Activated naive CD4-positive, alpha-beta T cell treated with anti-CD3 and anti-CD28 coated beads for 36 hours (primary cell): ENCODE measurements at regions not wholly inside any gene's neighbourhood (a gene's known extent, or its start where the extent isn't known, plus 50 kb on each side); places are given as distances from the start of the nearest gene placed in this dataset.

Experiments
- CTCF ChIA-PET: fragments of 350-600 bp; sonication (Branson Sonifier 250); formaldehyde crosslinking; loops from one replicate; lab custom pipeline; 2021; ENCODE audit warnings: antibody characterized with exemption; lab: Charles Lee
- DNase-seq: peaks from one replicate; pipeline ENCODE4 v3.0.0-alpha.2; 2020
- H3K27ac Mint-ChIP-seq: one replicate; pipeline ENCODE4 v1.8.0; 2021; ENCODE audit warnings: mild to moderate bottlenecking, mixed read lengths
- H3K27me3 Mint-ChIP-seq: one replicate; pipeline ENCODE4 v1.8.0; 2021; ENCODE audit warnings: low read depth, mixed read lengths
- H3K36me3 Mint-ChIP-seq: one replicate; pipeline ENCODE4 v1.8.0; 2021; ENCODE audit warnings: low read depth, mixed read lengths
- H3K4me1 Mint-ChIP-seq: one replicate; pipeline ENCODE4 v1.8.0; 2021; ENCODE audit warnings: low read depth, mixed read lengths
- H3K4me3 Mint-ChIP-seq: one replicate; pipeline ENCODE4 v1.8.0; 2021; ENCODE audit warnings: mild to moderate bottlenecking, moderate library complexity, mixed read lengths
- H3K9me3 Mint-ChIP-seq: one replicate; pipeline ENCODE4 v1.8.0; 2021; ENCODE audit warnings: mixed read lengths
- intact Hi-C: fragments of 100-400 bp; cut with micrococcal nuclease; formaldehyde crosslinking; loops from one replicate; pipeline ENCODE4 v1.15.1; 2023

- intact Hi-C loops, result no loop called here
- Mint-ChIP-seq H3K36me3 (no peaks in the 10 kb centered on the region), H3K4me3 (no peak overlapping the region), H3K27me3 (peaks cover 46% of the 10 kb centered on the region), H3K4me1 (no peaks in the 10 kb centered on the region), H3K27ac (no peak overlapping the region), H3K9me3 (no peaks in the 10 kb centered on the region)
- CTCF ChIA-PET, result interaction anchor here (0.6 kb wide), 2 partner anchors 10 to 214 kb away, joined by 3 to 8 read pairs; no protein-coding TSS in a partner anchor
- no peak for DNase-seq
These were observed 64.5 kb upstream of the CIBAR2 start for GRCh38 chr16:85176541-85177447.

GRCh38 chr16:85177448-85177846 is 65.2 kb upstream of the CIBAR2 start:
- Mint-ChIP-seq H3K9me3 (no peaks in the 10 kb centered on the region), H3K27ac (no peak overlapping the region), H3K27me3 (peaks cover 39% of the 10 kb centered on the region), H3K36me3 (no peaks in the 10 kb centered on the region), H3K4me3 (no peak overlapping the region), H3K4me1 (no peaks in the 10 kb centered on the region)
- DNase-seq, result no peak
- intact Hi-C loops, result no loop called here
- CTCF ChIA-PET, result no interaction called here

GRCh38 chr16:85178006-85178591 is 65.8 kb upstream of the CIBAR2 start:
- Mint-ChIP-seq H3K27me3 (peaks cover 33% of the 10 kb centered on the region), H3K27ac (no peak overlapping the region), H3K9me3 (no peaks in the 10 kb centered on the region), H3K4me1 (no peaks in the 10 kb centered on the region), H3K4me3 (no peak overlapping the region), H3K36me3 (no peaks in the 10 kb centered on the region)
- no peak for DNase-seq
- intact Hi-C loops, result no loop called here
- CTCF ChIA-PET, result no interaction called here

GRCh38 chr16:85178596-85178995 is 66.3 kb upstream of the CIBAR2 start:
- no peaks in the 10 kb centered on the region for H3K4me1 Mint-ChIP-seq
- DNase-seq, result no peak
- H3K27ac Mint-ChIP-seq, result no peak overlapping the region
- H3K36me3 Mint-ChIP-seq, result no peaks in the 10 kb centered on the region
- H3K27me3 Mint-ChIP-seq, result peaks cover 29% of the 10 kb centered on the region
- H3K9me3 Mint-ChIP-seq, result peaks cover 2% of the 10 kb centered on the region
- no peak overlapping the region for H3K4me3 Mint-ChIP-seq
- CTCF ChIA-PET, result no interaction called here
- intact Hi-C loops, result no loop called here

DNA sequence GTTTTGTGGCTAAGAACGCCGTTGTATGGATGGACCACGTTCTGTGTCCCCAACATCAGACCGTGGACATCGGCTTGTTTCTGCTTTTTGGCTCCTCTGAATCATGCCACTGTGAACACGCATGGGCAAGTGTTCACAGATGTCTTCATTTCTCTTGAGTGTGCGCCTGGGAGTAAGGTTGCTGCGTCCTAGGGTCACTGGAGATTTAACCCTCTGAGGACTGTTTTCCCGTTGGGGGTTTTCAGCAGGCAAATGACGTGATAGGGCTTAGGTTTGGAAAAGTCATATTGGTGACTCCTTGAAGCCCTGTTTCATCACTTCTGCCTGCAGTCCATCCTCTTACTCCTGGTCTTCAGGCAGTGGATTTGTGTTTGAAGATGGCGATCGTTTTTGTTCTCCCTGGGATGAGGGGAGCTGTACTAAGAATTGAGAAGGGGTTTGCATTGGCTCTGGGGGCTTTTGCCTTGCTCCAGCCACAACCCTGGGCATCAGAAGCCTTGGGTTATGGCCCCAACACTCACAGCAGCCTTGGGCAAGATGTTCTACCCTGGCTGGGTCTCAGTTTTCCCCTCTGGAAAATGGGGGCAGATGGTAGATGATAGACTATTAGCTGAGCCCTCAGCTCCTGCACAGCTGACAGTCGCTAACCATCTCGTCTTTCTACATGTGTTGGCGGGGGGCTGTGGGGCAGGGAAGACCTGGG is 67.2 kb upstream of the CIBAR2 start:
- intact Hi-C loops, result no loop called here
- peaks cover 21% of the 10 kb centered on the region for H3K27me3 Mint-ChIP-seq
- CTCF ChIA-PET, result no interaction called here
- peaks cover 10% of the 10 kb centered on the region for H3K9me3 Mint-ChIP-seq
- H3K36me3 Mint-ChIP-seq, result no peaks in the 10 kb centered on the region
- no peak overlapping the region for H3K4me3 Mint-ChIP-seq
- no peak overlapping the region for H3K27ac Mint-ChIP-seq
- H3K4me1 Mint-ChIP-seq, result no peaks in the 10 kb centered on the region
- no peak for DNase-seq

GRCh38 chr16:85180047-85180826 is 68.0 kb upstream of the CIBAR2 start:
- Mint-ChIP-seq H3K9me3 (peaks cover 16% of the 10 kb centered on the region), H3K27ac (no peak overlapping the region), H3K4me3 (no peak overlapping the region), H3K4me1 (no peaks in the 10 kb centered on the region), H3K36me3 (no peaks in the 10 kb centered on the region), H3K27me3 (peaks cover 18% of the 10 kb centered on the region)
- CTCF ChIA-PET, result no interaction called here
- no peak for DNase-seq
- intact Hi-C loops, result no loop called here

DNA sequence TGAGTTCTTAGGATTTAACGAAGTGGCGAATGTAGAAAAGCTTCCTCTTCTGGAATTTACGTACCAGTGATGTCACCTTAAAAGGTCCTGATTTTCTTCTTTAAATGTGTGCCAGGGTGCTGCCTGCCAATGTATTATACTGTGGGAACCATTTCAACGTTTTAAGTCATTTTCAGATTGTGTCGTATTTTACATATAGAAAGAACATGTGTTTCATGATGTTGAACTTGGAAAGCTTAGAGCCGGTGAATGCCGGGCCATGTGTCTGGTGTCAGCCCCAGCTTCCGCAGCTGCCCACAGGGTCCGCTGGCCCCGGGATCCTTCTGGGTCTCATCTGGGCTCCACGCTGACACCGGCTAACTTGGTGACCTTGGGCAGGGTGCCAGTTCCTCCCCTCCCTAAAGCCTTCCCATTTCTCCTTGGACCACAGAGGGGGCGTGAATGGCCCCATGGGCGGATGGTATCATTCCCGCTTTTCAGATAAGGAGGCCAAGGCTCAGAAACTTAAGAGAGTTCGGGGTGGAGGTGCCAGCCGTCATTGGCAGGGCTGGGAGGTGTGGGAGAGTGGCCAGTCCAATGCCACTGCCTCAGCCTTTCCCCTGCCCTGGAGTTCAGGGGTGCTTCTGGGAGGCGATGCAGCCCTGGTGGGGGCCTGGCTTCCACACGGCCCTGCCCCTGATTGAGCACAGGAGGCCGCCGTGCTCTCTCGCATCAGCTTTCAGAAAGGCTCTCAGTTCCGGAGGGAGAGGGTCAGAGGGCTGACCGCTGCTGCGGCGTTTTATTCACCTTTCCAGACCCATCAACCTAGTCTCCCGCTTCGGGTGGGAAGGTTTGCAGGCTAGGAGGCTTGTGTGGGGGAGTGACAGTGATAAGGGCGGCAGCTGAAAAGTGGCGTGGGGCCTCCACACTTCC is 68.8 kb upstream of the CIBAR2 start:
- Mint-ChIP-seq H3K36me3 (no peaks in the 10 kb centered on the region), H3K4me3 (no peak overlapping the region), H3K4me1 (no peaks in the 10 kb centered on the region), H3K27me3 (peaks cover 15% of the 10 kb centered on the region), H3K9me3 (peaks cover 16% of the 10 kb centered on the region), H3K27ac (no peak overlapping the region)
- DNase-seq, result no peak
- intact Hi-C loops, result no loop called here
- CTCF ChIA-PET, result no interaction called here

GRCh38 chr16:85181739-85182129 is 69.5 kb upstream of the CIBAR2 start:
- CTCF ChIA-PET, result no interaction called here
- H3K27me3 Mint-ChIP-seq, result peaks cover 11% of the 10 kb centered on the region
- H3K36me3 Mint-ChIP-seq, result no peaks in the 10 kb centered on the region
- H3K27ac Mint-ChIP-seq, result no peak overlapping the region
- H3K4me1 Mint-ChIP-seq, result no peaks in the 10 kb centered on the region
- H3K4me3 Mint-ChIP-seq, result no peak overlapping the region
- no peak for DNase-seq
- intact Hi-C loops, result no loop called here
- peaks cover 16% of the 10 kb centered on the region for H3K9me3 Mint-ChIP-seq

DNA sequence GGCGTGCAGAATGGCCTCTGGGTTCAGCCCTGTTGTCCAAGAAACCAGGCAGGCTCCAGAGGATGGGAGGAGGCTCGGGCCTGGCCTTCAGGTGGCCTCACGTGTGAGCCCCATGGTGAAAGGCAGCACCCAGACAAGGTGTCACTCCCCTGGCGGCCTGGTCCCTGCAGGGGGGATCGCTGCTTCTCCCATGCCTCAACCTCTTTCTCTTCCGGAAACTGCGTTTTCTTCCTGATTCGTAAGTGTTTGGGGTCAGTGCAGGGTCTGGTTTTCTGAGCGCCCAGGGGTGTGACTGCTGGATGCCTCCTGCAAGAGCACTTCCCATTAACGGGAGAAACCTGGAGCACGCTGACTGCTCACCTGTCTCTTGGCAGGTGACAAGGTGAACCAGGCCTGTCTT is 70.0 kb upstream of the CIBAR2 start:
- Mint-ChIP-seq H3K27me3 (peaks cover 7% of the 10 kb centered on the region), H3K9me3 (peaks cover 16% of the 10 kb centered on the region), H3K4me1 (no peaks in the 10 kb centered on the region), H3K4me3 (no peak overlapping the region), H3K36me3 (no peaks in the 10 kb centered on the region), H3K27ac (no peak overlapping the region)
- intact Hi-C loops, result no loop called here
- DNase-seq, result no peak
- CTCF ChIA-PET, result no interaction called here

DNA sequence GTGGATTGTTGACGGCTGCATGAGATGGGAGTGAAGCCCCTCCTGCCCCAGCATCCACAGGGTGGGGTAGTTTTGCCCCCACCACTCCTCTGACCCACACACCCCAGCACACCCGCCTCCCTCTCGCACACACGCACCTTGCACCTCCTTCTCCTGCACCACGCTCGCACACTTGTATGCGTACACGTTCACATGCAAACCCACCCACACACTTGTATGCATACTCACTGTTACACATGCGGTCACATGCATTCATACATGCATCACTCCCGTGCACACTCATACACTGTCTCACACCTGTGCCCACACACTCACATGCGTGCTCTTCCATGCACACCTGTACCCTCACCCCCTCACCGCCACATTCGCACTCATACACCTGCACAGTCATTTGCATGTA is 70.5 kb upstream of the CIBAR2 start:
- CTCF ChIA-PET, result no interaction called here
- H3K9me3 Mint-ChIP-seq, result peaks cover 16% of the 10 kb centered on the region
- no peak overlapping the region for H3K27ac Mint-ChIP-seq
- no peaks in the 10 kb centered on the region for H3K36me3 Mint-ChIP-seq
- H3K4me1 Mint-ChIP-seq, result no peaks in the 10 kb centered on the region
- intact Hi-C loops, result no loop called here
- no peak for DNase-seq
- no peak overlapping the region for H3K4me3 Mint-ChIP-seq
- H3K27me3 Mint-ChIP-seq, result peaks cover 4% of the 10 kb centered on the region

GRCh38 chr16:85183564-85183963 is 71.3 kb upstream of the CIBAR2 start:
- Mint-ChIP-seq H3K36me3 (no peaks in the 10 kb centered on the region), H3K9me3 (peaks cover 16% of the 10 kb centered on the region), H3K27ac (no peak overlapping the region), H3K27me3 (no peaks in the 10 kb centered on the region), H3K4me3 (no peak overlapping the region), H3K4me1 (no peaks in the 10 kb centered on the region)
- CTCF ChIA-PET, result no interaction called here
- intact Hi-C loops, result no loop called here
- no peak for DNase-seq
